Pancreas (tissue), 10 donors: ENCODE measurements at regions not wholly inside any gene's neighbourhood (a gene's known extent, or its start where the extent isn't known, plus 50 kb on each side); places are given as distances from the start of the nearest gene placed in this dataset.
A peak's percentile ranks its signal among the peaks of the same experiment; 100 is the strongest.

ENCODE experiments used
- ATAC-seq, 4 donors: fragments of 200-7000 bp; cut with Tn5 transposase; one replicate each; pipeline versions ENCODE4 v1.8.0 to v1.9.1; 2020; ENCODE audit warnings: mild to moderate bottlenecking in 4 of 4, moderate library complexity in 4 of 4
- DNase-seq, 6 donors: peaks; one replicate each; pipeline ENCODE4 v3.0.0-alpha.2; 2020
- FAIRE-seq: peaks from 2 replicates; lab custom pipeline; 2012; peaks lifted over from hg19 to GRCh38; lab: Jason Lieb, UNC
- H3K27ac ChIP-seq, 4 donors: fragments of 200-600 bp; sonication (generic); 1 replicate in 3 of 4; 2 replicates in 1 of 4; pipeline versions ENCODE4 v1.5.0 to v1.8.0; 2020
- H3K27me3 ChIP-seq, 4 donors: fragments of 200-600 bp; one replicate each; pipeline ENCODE4 v1.8.0; 2021
- H3K36me3 ChIP-seq, 3 donors: fragments of 200-600 bp; sonication (generic) in 1 of 3; one replicate each; pipeline versions ENCODE4 v1.5.0 to v1.8.0; 2020 to 2021
- H3K4me1 ChIP-seq, 3 donors: fragments of 200-600 bp; one replicate each; pipeline ENCODE4 v1.8.0; 2021
- H3K4me3 ChIP-seq, 4 donors: fragments of 200-600 bp; sonication (generic) in 2 of 4; one replicate each; pipeline versions ENCODE4 v1.5.0 to v1.8.0; 2020 to 2021
- H3K9me3 ChIP-seq, 4 donors: fragments of 200-600 bp; one replicate each; pipeline ENCODE4 v1.8.0; 2021
- WGBS, 2 donors: extraction: QIAGEN DNeasy Blood & Tissue Kit; methylation state at CpG; one replicate each; pipeline ENCODE4 v1.1.7; 2013; 5-methylcytosine and 5-hydroxymethylcytosine counted together
- intact Hi-C, 3 donors: fragments of 100-400 bp; cut with DNase I; formaldehyde crosslinking; loops; one replicate each; pipeline versions ENCODE4 v1.11.1 to v1.14.2; 2022
- TF ChIP-seq, protein P1 (sequence below), 4 donors: fragments of 200-600 bp; sonication (generic) in 3 of 4; IDR thresholded peaks; one replicate each; pipeline versions ENCODE4 v1.5.0 to v1.8.0; 2021; ENCODE audit warnings: antibody characterized with exemption in 4 of 4
- donor health status: healthy with polysubstance abuse.
- donor health status: DM: no; HTN: no; CAD: no; lungs with moderate emphysema.
- donor health status: DM: no; HTN: no; CAD: no.
- donor health status: control.
- donor health status: control.
- donor health status: Bipolar disorder and iron deficiency.
- donor health status: DM: yes; HTN: yes; CAD: no.
- donor health status: DM: no; HTN: no; CAD: no.
- donor health status: DM: no; HTN: no; CAD: no.
- donor health status: DM: yes; HTN: yes; CAD: no.

- no peak overlapping the region for H3K4me3 ChIP-seq
- DNase-seq, result peak in 1 of 6 donors; percentile 49
These were observed 62.5 kb upstream of the FGF3 start for GRCh38 chr11:69881467-69882269.

GRCh38 chr11:69882270-69882608, 63.0 kb upstream of the FGF3 start:
- TF ChIP-seq, protein P1, sequence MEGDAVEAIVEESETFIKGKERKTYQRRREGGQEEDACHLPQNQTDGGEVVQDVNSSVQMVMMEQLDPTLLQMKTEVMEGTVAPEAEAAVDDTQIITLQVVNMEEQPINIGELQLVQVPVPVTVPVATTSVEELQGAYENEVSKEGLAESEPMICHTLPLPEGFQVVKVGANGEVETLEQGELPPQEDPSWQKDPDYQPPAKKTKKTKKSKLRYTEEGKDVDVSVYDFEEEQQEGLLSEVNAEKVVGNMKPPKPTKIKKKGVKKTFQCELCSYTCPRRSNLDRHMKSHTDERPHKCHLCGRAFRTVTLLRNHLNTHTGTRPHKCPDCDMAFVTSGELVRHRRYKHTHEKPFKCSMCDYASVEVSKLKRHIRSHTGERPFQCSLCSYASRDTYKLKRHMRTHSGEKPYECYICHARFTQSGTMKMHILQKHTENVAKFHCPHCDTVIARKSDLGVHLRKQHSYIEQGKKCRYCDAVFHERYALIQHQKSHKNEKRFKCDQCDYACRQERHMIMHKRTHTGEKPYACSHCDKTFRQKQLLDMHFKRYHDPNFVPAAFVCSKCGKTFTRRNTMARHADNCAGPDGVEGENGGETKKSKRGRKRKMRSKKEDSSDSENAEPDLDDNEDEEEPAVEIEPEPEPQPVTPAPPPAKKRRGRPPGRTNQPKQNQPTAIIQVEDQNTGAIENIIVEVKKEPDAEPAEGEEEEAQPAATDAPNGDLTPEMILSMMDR (IDR thresholded peaks at IDR 0.05), result no peak
- 81 to 85% methylated on average over 7 of the region's 7 CpGs for WGBS, 2 donors
- Histone ChIP-seq H3K9me3 (no peaks in the 10 kb centered on the region), H3K4me3 (no peak overlapping the region), H3K27ac (no peak overlapping the region), H3K4me1 (no peaks in the 10 kb centered on the region), H3K27me3 (no peaks in the 10 kb centered on the region), H3K36me3 (no peaks in the 10 kb centered on the region)
- ATAC-seq (no peak), DNase-seq (peak in 1 of 6 donors; percentile 30), FAIRE-seq (no peak)
- intact Hi-C loops, result loop anchor here in 1 of 3 donors (5.0 kb wide), 1 partner anchor 200 kb away; no protein-coding TSS in a partner anchor

More at GRCh38 chr11:69881467-69882269, 62.5 kb upstream of the FGF3 start:
- H3K27me3 ChIP-seq, result no peaks in the 10 kb centered on the region
- intact Hi-C loops, result loop anchor here in 1 of 3 donors (5.0 kb wide), 1 partner anchor 199 kb away; no protein-coding TSS in a partner anchor
- FAIRE-seq, result no peak
- H3K27ac ChIP-seq, result no peak overlapping the region
- no peak for ATAC-seq
- H3K9me3 ChIP-seq, result no peaks in the 10 kb centered on the region
- WGBS, 2 donors, result 61 to 70% methylated on average over 19 to 20 of the region's 20 CpGs
- H3K4me1 ChIP-seq, result no peaks in the 10 kb centered on the region
- TF ChIP-seq, protein P1 (IDR thresholded peaks at IDR 0.05), result no peak
- no peaks in the 10 kb centered on the region for H3K36me3 ChIP-seq

GRCh38 chr11:69883292-69884255, 64.4 kb upstream of the FGF3 start:
- FAIRE-seq (no peak), ATAC-seq (no peak), DNase-seq (no peak)
- 60 to 76% methylated on average over 31 to 32 of the region's 32 CpGs for WGBS, 2 donors
- H3K9me3 ChIP-seq, result no peaks in the 10 kb centered on the region
- no peaks in the 10 kb centered on the region for H3K36me3 ChIP-seq
- no peak overlapping the region for H3K4me3 ChIP-seq
- intact Hi-C loops, result loop anchor here in 1 of 3 donors (5.0 kb wide), 1 partner anchor 201 kb away; no protein-coding TSS in a partner anchor
- no peak overlapping the region for H3K27ac ChIP-seq
- H3K4me1 ChIP-seq, result no peaks in the 10 kb centered on the region
- H3K27me3 ChIP-seq, result no peaks in the 10 kb centered on the region
- TF ChIP-seq, protein P1 (IDR thresholded peaks at IDR 0.05), result no peak

GRCh38 chr11:69884286-69884685, 65.1 kb upstream of the FGF3 start:
- ATAC-seq (no peak), DNase-seq (no peak), FAIRE-seq (no peak)
- H3K27ac ChIP-seq, result no peak overlapping the region
- WGBS, 2 donors, result 76 to 86% methylated on average over 10 of the region's 10 CpGs
- no peaks in the 10 kb centered on the region for H3K36me3 ChIP-seq
- H3K27me3 ChIP-seq, result no peaks in the 10 kb centered on the region
- no peaks in the 10 kb centered on the region for H3K9me3 ChIP-seq
- TF ChIP-seq, protein P1 (IDR thresholded peaks at IDR 0.05), result no peak
- H3K4me1 ChIP-seq, result no peaks in the 10 kb centered on the region
- intact Hi-C loops, result loop anchor here in 1 of 3 donors (5.0 kb wide), 1 partner anchor 202 kb away; no protein-coding TSS in a partner anchor
- H3K4me3 ChIP-seq, result no peak overlapping the region
